SJSA1 (cell line): ENCODE measurements at regions not wholly inside any gene's neighbourhood (a gene's known extent, or its start where the extent isn't known, plus 50 kb on each side); places are given as distances from the start of the nearest gene placed in this dataset.

Experiments used
- DNase-seq, 2 experiments: peaks; one replicate each; pipeline ENCODE4 v3.0.0-alpha.2; 2015 to 2020; ENCODE audit warnings: low spot score in 2 of 2, low read depth in 1 of 2
- H3K27ac ChIP-seq: fragments of 250-450 bp; sonication (Bioruptor Pico); 2 replicates; pipeline ENCODE4 v1.5.1; 2020; ENCODE audit warnings: mild to moderate bottlenecking, moderate library complexity
- H3K27me3 ChIP-seq: fragments of 250-450 bp; sonication (Bioruptor Pico); replicated peaks from 2 replicates; pipeline ENCODE4 v1.5.1; 2020; ENCODE audit warnings: mild to moderate bottlenecking, moderate library complexity
- H3K36me3 ChIP-seq: fragments of 250-450 bp; sonication (Bioruptor Pico); 2 replicates; pipeline ENCODE4 v1.5.1; 2020; ENCODE audit warnings: mild to moderate bottlenecking
- H3K4me1 ChIP-seq: fragments of 250-450 bp; sonication (Bioruptor Pico); replicated peaks from 2 replicates; pipeline ENCODE4 v1.6.1; 2021; ENCODE audit warnings: mild to moderate bottlenecking
- H3K4me3 ChIP-seq: fragments of 250-450 bp; sonication (Bioruptor Pico); 2 replicates; pipeline ENCODE4 v1.5.1; 2020; ENCODE audit warnings: mild to moderate bottlenecking
- H3K9me3 ChIP-seq: fragments of 250-450 bp; sonication (Bioruptor Pico); replicated peaks from 2 replicates; pipeline ENCODE4 v1.5.1; 2020; ENCODE audit warnings: mild to moderate bottlenecking

DNA sequence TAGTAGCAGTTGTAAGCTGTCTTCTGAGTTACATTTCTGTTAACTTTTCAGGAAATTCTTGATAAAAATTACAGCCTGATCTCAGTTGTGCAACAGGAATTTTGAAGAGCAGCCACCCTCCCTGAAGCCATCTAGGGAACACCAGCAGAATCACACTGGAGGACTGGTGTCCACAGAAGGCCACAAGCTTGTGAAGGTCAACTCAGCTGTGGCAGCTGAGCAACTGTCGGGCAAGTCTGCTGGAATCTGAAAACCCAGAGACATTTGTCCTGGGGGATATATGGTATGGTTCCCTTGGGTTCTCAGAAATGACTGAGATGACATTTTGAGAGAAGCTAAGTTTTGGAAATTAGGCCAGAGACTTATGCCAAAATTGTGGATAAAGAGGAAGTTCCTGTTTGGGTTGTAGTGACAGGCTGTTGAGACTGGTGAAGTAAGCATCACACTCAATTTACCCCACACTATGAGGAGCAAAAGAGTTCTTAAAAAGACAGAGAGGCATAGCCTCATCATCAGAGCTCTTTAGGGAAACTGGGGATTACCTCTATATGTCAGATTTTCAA lies 78.1 kb upstream of the TNIP3 start:
- no peak overlapping the region for H3K27ac ChIP-seq
- no peaks in the 10 kb centered on the region for H3K36me3 ChIP-seq
- no peaks in the 10 kb centered on the region for H3K4me1 ChIP-seq
- H3K4me3 ChIP-seq: no peak overlapping the region
- H3K27me3 ChIP-seq: no peaks in the 10 kb centered on the region; the same call in 1 of the 2 replicates
- no peaks in the 10 kb centered on the region for H3K9me3 ChIP-seq
- no peak for DNase-seq

DNA sequence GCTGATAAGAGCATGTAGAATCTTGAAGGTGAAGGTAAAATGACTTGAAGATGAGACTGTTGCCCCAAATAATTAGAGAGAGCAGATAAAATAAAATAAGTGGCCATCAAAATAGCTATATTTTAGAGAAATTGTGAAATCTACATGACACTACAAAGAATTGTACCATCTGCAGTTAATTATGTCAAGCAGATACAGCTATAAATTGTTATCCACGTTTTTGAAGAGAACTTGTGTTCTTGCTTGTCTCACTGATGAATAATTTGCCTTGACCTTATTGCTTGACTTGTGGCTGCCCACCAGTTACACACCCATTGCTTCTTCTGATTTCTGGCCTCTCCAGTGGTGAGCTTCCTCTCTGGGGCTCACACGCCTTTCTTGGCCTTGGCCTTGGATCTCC lies 75.8 kb upstream of the TNIP3 start:
- H3K4me3 ChIP-seq: no peak overlapping the region
- H3K9me3 ChIP-seq: no peaks in the 10 kb centered on the region
- H3K36me3 ChIP-seq: no peaks in the 10 kb centered on the region
- no peak for DNase-seq
- no peak overlapping the region for H3K27ac ChIP-seq
- no peaks in the 10 kb centered on the region for H3K27me3 ChIP-seq
- H3K4me1 ChIP-seq: no peaks in the 10 kb centered on the region

DNA sequence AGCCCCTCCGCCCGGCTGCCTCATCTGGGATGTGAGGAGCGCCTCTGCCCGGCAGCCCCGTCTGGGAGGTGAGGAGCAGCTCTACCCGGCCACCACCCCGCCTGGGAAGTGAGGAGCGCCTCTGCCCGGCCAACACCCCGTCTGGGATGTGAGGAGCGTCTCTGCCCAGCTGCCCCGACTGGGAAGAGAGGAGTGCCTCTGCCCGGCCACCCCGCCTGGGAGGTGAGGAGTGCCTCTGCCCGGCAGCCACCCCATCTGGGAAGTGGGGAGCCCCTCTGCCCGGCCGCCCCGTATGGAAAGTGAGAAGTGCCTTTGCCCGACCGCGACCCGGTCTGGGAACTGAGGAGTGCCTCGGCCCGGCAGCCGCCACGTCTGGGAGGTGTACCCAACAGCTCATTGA lies 74.3 kb upstream of the TNIP3 start:
- H3K27me3 ChIP-seq: no peaks in the 10 kb centered on the region
- no peaks in the 10 kb centered on the region for H3K36me3 ChIP-seq
- no peak overlapping the region for H3K27ac ChIP-seq
- no peak for DNase-seq
- H3K4me1 ChIP-seq: no peaks in the 10 kb centered on the region
- H3K4me3 ChIP-seq: no peak overlapping the region
- H3K9me3 ChIP-seq: no peaks in the 10 kb centered on the region

DNA sequence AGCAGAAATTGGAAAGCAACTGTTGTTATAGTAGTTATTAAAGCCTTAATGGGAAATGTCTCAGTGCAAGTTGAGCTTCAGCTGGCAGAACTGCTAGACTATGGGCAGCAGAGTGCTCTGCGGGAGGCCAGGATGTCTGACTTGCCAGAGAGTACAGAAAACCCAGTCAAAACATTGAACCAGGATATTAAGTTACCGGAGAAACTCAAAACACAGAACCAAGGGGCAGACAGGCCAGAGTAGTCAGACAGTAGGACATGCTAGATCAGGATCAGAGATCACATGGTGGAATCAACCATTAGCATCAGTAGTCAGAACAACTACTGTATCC lies 72.9 kb upstream of the TNIP3 start:
- Histone ChIP-seq H3K9me3 (no peaks in the 10 kb centered on the region), H3K4me1 (no peaks in the 10 kb centered on the region), H3K36me3 (no peaks in the 10 kb centered on the region), H3K27me3 (no peaks in the 10 kb centered on the region), H3K27ac (no peak overlapping the region), H3K4me3 (no peak overlapping the region)
- no peak for DNase-seq

DNA sequence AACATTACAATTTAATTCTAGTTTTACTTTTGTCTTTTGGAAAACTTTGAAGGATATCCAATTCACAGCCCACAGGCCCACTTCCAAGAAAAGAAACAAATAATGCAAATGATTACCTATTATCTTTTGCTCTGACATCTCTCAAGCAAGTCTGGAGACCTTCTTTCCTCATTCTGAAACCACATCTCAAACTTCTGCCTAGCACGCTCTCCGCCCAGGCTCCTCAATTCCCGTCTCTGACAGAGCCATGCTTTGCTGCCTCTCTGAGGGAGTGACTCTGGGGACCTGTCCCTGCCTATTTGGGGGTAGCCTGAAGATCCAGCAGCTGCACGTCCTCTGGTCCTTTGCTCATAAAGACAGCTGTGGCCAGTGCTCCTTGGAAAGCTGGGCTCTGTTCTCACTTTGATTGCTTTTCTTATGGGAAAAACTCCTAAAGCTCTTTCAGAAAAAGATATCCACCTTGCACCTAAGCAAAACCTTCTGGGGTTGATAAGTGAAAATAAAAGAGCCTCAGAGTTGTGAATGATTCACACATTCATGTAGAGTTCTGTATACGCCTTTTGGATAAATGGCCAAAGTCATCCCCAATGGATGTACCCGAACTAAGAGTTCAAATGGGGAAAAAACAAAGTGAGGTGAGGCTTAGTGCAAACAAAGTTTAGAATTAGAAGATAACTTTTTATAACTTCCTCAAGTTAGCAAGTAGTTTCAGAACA lies 72.4 kb upstream of the TNIP3 start:
- DNase-seq: no peak
- H3K4me1 ChIP-seq: no peaks in the 10 kb centered on the region
- no peaks in the 10 kb centered on the region for H3K36me3 ChIP-seq

DNA sequence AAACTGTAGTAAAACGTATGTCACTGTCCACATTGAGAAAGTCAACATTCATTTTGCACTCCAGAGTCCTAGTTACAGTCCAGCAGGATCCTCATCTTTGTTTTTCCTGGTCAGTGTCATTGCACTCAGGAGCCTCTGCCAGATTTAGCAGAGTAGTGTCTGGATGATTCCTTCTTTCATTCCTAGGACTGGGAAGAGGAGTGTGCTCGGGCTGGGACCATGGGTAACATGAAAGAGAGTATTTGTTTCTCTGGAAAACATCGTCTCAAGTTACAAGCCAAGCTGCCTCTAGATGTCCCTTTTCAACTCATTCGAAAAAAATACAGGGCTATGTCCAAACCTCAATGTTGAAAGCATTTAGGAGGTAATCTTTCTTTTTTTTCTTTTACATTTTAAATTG lies 69.9 kb upstream of the TNIP3 start:
- Histone ChIP-seq H3K4me3 (no peak overlapping the region), H3K4me1 (no peaks in the 10 kb centered on the region), H3K27me3 (no peaks in the 10 kb centered on the region), H3K36me3 (no peaks in the 10 kb centered on the region), H3K9me3 (no peaks in the 10 kb centered on the region), H3K27ac (no peak overlapping the region)
- DNase-seq: no peak

More for the DNA sequence above, 72.4 kb upstream of the TNIP3 start:
- Histone ChIP-seq H3K4me3 (no peak overlapping the region), H3K27me3 (no peaks in the 10 kb centered on the region), H3K9me3 (no peaks in the 10 kb centered on the region), H3K27ac (no peak overlapping the region)

DNA sequence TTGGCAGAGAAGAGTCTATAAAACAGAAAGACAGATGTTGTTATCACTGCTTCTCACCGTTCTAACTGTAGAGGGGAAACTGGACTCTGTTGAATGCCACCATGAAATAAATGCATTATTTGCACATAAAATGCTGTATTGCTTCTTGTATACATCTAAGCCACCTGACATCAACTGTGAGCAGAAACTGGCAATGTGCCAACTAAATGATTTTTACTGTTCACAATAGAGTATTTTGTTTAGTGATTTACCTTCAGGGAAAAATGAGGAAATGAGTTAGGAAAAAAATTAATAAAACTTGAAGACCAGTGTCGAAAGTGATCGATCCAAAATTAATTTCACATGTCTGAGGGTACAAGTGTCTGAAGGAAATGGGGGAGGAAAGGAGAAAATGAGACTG lies 65.9 kb upstream of the TNIP3 start:
- DNase-seq: no peak
- no peaks in the 10 kb centered on the region for H3K9me3 ChIP-seq
- H3K4me3 ChIP-seq: no peak overlapping the region
- no peaks in the 10 kb centered on the region for H3K4me1 ChIP-seq
- H3K36me3 ChIP-seq: no peaks in the 10 kb centered on the region
- H3K27ac ChIP-seq: no peak overlapping the region
- no peaks in the 10 kb centered on the region for H3K27me3 ChIP-seq

DNA sequence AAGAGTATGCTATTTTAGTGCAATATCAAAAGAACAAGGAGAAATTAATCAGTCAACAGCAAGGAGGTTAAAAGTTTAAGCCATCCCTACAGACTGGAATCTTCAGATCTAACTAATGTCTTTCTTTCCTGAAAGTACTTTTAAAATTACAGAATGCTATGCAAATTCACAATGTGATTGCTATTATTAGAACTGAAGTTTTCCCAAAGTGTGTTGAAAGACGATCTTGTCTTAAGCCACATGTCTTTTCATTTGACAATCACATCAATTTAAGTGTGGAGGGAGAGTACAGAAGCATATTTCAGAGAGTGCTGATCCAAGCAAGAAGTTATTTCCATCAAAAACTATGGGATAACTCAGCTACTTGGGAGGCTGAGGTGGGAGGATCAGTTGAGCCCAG lies 64.7 kb upstream of the TNIP3 start:
- Histone ChIP-seq H3K4me3 (no peak overlapping the region), H3K27ac (no peak overlapping the region), H3K27me3 (no peaks in the 10 kb centered on the region), H3K4me1 (no peaks in the 10 kb centered on the region), H3K9me3 (no peaks in the 10 kb centered on the region), H3K36me3 (no peaks in the 10 kb centered on the region)
- no peak for DNase-seq

DNA sequence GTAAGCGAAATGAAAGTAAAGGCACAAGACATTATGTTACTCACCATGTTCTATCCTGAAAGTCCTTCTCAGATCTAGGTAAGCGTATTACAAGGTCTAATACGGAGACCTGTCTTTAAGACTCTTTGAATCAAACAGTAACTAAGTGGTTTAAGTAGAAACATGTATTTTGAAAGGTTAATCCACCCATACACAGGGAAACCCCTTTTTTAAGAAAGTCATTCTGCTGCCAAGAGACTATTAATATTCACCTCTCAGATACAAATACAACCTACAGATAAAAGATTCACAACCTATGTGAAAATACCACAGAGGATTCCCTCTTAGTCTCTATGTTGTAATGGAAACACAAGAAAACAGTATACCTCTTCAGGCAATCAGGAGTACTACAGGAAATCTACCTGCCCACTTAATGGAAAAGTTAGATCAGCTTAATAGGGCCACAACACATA lies 63.2 kb upstream of the TNIP3 start:
- Histone ChIP-seq H3K4me1 (no peaks in the 10 kb centered on the region), H3K27ac (no peak overlapping the region), H3K4me3 (no peak overlapping the region), H3K36me3 (no peaks in the 10 kb centered on the region), H3K27me3 (no peaks in the 10 kb centered on the region), H3K9me3 (no peaks in the 10 kb centered on the region)
- no peak for DNase-seq

DNA sequence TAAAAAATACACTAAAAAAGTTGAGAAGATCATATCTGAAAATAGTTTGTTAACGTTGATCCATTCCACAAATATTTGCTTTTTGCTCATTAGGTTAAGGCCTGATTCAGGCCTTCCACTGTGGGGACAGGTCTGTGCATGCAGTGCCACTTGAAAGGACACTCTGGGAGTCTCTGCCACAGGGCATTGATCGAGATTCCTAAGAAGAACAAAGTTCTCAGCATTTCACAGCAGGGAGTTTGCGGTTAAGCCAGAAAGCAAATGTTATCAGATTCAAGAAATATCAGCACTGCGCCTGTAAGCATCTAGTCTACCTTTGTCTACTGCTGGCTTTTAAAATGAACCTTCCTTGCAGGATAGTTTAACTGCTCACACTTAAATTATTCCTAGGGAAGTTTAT lies 62.2 kb upstream of the TNIP3 start:
- DNase-seq: no peak
- no peaks in the 10 kb centered on the region for H3K36me3 ChIP-seq
- H3K27ac ChIP-seq: no peak overlapping the region
- H3K4me3 ChIP-seq: no peak overlapping the region
- H3K27me3 ChIP-seq: no peaks in the 10 kb centered on the region
- no peaks in the 10 kb centered on the region for H3K4me1 ChIP-seq
- H3K9me3 ChIP-seq: no peaks in the 10 kb centered on the region

DNA sequence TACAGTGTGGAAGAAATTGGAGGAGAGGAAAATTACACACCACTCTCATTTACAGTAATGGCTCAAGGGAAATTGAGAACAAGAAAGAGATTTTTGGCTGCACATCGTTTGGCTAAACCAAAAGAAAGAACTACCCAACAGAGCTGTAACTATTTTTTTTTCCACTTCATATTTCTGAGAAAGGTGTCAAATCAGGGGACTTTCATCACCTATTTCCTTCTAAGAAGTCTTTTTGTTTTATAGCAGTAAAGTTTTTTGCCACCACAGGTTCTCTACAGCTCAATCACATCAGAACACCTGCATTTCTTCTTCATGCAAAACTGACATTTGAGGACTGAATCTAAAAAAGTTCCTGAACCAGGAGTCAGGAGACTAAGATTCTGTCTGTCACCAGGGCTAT lies 57.5 kb upstream of the TNIP3 start:
- H3K9me3 ChIP-seq: no peaks in the 10 kb centered on the region
- H3K4me3 ChIP-seq: no peak overlapping the region
- H3K36me3 ChIP-seq: no peaks in the 10 kb centered on the region
- peaks cover 14% of the 10 kb centered on the region for H3K4me1 ChIP-seq
- peaks cover 7% of the 10 kb centered on the region; the same call in 1 of the 2 replicates for H3K27me3 ChIP-seq
- no peak overlapping the region for H3K27ac ChIP-seq
- no peak for DNase-seq

DNA sequence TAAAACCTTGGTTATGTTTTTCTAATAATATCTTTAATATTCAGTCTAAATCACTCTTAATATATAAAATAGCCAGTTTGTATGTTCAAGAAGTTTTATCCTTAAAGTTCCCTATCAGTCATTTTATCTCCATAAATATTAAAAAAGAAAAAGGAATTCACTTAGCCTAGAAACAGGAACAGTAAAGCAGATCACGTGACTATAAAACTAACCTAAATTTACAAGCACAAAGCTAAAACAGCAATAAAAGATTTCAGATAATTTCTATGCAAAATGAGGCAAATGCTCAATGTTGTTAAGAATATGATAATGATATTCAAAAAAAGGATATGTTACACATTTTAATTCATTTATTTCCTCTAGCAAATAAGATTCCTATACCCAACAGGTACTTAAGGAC lies 57.1 kb upstream of the TNIP3 start:
- DNase-seq: no peak
- H3K4me1 ChIP-seq: peaks cover 18% of the 10 kb centered on the region
- H3K27ac ChIP-seq: no peak overlapping the region
- no peaks in the 10 kb centered on the region for H3K9me3 ChIP-seq
- H3K27me3 ChIP-seq: peaks cover 7% of the 10 kb centered on the region; the same call in 1 of the 2 replicates
- H3K4me3 ChIP-seq: no peak overlapping the region
- no peaks in the 10 kb centered on the region for H3K36me3 ChIP-seq

DNA sequence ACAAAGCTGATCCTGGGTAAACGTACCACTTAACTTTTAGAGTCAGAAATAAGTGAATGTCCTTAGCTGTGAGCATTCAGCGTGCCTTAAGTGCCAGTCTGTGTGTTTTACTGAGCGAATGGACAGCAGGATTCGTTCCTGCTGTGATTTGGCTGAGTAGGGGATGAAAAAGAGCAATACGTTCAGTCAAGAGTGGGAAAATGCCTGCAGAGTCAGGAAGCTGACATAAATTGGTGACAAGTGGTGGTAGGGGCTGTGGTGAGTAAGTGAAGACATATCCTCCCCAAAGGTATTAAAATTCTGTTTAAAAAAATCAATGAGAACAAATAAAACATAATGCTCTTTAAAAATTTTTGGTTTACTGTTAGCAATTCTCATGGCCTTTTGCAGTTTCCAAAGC lies 56.6 kb upstream of the TNIP3 start:
- no peak for DNase-seq
- Histone ChIP-seq H3K27ac (no peak overlapping the region), H3K27me3 (peaks cover 7% of the 10 kb centered on the region; the same call in 1 of the 2 replicates), H3K36me3 (no peaks in the 10 kb centered on the region), H3K4me1 (peaks cover 19% of the 10 kb centered on the region), H3K4me3 (no peak overlapping the region), H3K9me3 (no peaks in the 10 kb centered on the region)

DNA sequence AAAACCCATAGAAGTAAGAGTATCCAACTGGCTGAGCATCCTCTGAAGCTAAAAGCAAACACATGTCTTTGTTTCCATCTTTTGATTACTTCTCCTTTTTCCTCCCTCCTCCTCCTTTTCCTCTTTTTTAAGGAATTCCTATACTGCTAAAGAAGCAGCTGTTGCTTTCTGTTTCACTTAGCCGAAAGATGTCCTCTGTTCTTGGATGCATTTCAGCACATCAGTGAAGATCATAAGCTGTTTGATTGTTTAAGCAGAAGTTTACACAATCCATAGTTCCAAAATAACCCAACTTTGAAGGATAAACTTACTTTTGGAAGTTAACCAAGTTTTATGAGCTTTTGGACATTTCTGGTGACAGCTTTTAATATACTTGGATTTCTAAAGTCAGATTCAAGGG lies 55.1 kb upstream of the TNIP3 start:
- no peak overlapping the region for H3K27ac ChIP-seq
- H3K36me3 ChIP-seq: no peaks in the 10 kb centered on the region
- H3K4me1 ChIP-seq: peaks cover 19% of the 10 kb centered on the region
- DNase-seq: peak in 1 of 2 experiments; percentile 11
- H3K9me3 ChIP-seq: no peaks in the 10 kb centered on the region
- no peak overlapping the region for H3K4me3 ChIP-seq
- peaks cover 7% of the 10 kb centered on the region; the same call in 1 of the 2 replicates for H3K27me3 ChIP-seq

DNA sequence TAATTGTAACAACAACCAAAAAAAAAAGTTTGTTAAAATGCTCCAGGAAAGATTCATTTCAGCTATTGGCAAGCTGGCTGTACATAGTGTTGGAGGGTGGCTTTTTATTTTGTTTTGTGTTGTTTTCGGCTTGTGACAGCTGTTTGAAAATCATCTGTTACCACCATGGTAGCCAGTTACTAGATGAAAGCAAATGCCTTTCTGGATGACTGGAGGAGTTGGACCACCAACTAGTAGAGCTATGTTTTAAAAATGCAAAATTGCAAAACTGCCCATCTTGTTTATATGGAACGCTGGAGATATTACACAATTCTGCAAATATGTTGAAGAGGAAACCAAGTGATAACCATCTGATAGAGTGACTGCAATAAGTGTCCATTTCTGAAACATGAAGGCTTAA lies 53.2 kb upstream of the TNIP3 start:
- Histone ChIP-seq H3K4me3 (no peak overlapping the region), H3K9me3 (no peaks in the 10 kb centered on the region), H3K27me3 (peaks cover 7% of the 10 kb centered on the region; the same call in 1 of the 2 replicates), H3K4me1 (peaks cover 19% of the 10 kb centered on the region), H3K36me3 (no peaks in the 10 kb centered on the region), H3K27ac (peak overlapping the region; percentile 1; the same call in 1 of the 2 replicates)
- peak in 1 of 2 experiments; percentile 48 for DNase-seq
